Mesenchymal stem cell (in vitro differentiated cells and primary cell): ENCODE measurements at regions not wholly inside any gene's neighbourhood (a gene's known extent, or its start where the extent isn't known, plus 50 kb on each side); places are given as distances from the start of the nearest gene placed in this dataset.

Experiments
- DNase-seq: peaks from one replicate; pipeline ENCODE4 v3.0.0-alpha.2; 2013
- H2AFZ ChIP-seq: one replicate; pipeline ENCODE4 v1.6.1; 2013; ENCODE audit warnings: low read depth, mild to moderate bottlenecking, control low read depth, inconsistent platforms, low read length, moderate library complexity
- H2AK5ac ChIP-seq: 2 replicates; pipeline ENCODE4 v1.6.1; 2013; ENCODE audit warnings: low read length, moderate library complexity, mild to moderate bottlenecking, inconsistent platforms; ENCODE audit not compliant: severe bottlenecking
- H2BK120ac ChIP-seq: one replicate; pipeline ENCODE4 v1.6.1; 2013; ENCODE audit warnings: low read depth, mild to moderate bottlenecking, inconsistent platforms, low read length, moderate library complexity
- H2BK12ac ChIP-seq, 2 experiments: one replicate each; pipeline ENCODE4 v1.6.1; 2013; ENCODE audit warnings: inconsistent platforms in 2 of 2, low read length in 2 of 2, mild to moderate bottlenecking in 2 of 2, moderate library complexity in 2 of 2, control low read depth in 1 of 2
- H2BK15ac ChIP-seq: one replicate; pipeline ENCODE4 v1.6.1; 2013; ENCODE audit warnings: mild to moderate bottlenecking, low read depth, inconsistent platforms; ENCODE audit not compliant: poor library complexity, severe bottlenecking
- H2BK5ac ChIP-seq: 2 replicates; pipeline ENCODE4 v1.6.1; 2013; ENCODE audit warnings: low read depth, mild to moderate bottlenecking, low read length, control low read depth, inconsistent platforms; ENCODE audit not compliant: poor library complexity, severe bottlenecking
- H3K14ac ChIP-seq, 2 experiments: one replicate each; pipeline ENCODE4 v1.6.1; 2013; ENCODE audit warnings: inconsistent platforms in 2 of 2, low read length in 2 of 2, control low read depth in 1 of 2, mild to moderate bottlenecking in 1 of 2, moderate library complexity in 1 of 2
- H3K18ac ChIP-seq, 2 experiments: one replicate each; pipeline ENCODE4 v1.6.1; 2013; ENCODE audit warnings: inconsistent platforms in 2 of 2, low read length in 2 of 2, control low read depth in 1 of 2, low read depth in 1 of 2, mild to moderate bottlenecking in 1 of 2
- H3K23ac ChIP-seq, 2 experiments: one replicate each; pipeline ENCODE4 v1.6.1; 2013; ENCODE audit warnings: inconsistent platforms in 2 of 2, low read length in 2 of 2, mild to moderate bottlenecking in 2 of 2, moderate library complexity in 2 of 2, control low read depth in 1 of 2
- H3K27ac ChIP-seq: 2 replicates; pipeline ENCODE4 v1.5.1; 2013; ENCODE audit warnings: mild to moderate bottlenecking, moderate library complexity, low read length, control low read depth, inconsistent platforms; ENCODE audit not compliant: poor library complexity, severe bottlenecking
- H3K27me3 ChIP-seq, 2 experiments: 2 replicates each; pipeline versions ENCODE4 v1.6.1 to v1.7.0; 2013; ENCODE audit warnings: low read length in 2 of 2, mild to moderate bottlenecking in 2 of 2, moderate library complexity in 2 of 2, control low read depth in 1 of 2, inconsistent platforms in 1 of 2; ENCODE audit not compliant: control insufficient read depth in 1 of 2, insufficient read depth in 1 of 2
- H3K36me3 ChIP-seq, 2 experiments: 2 replicates each; pipeline versions ENCODE4 v1.6.1 to v1.7.0; 2013; ENCODE audit warnings: low read length in 2 of 2, control low read depth in 1 of 2, inconsistent platforms in 1 of 2, low read depth in 1 of 2, mild to moderate bottlenecking in 1 of 2; ENCODE audit not compliant: insufficient read depth in 2 of 2, control insufficient read depth in 1 of 2
- H3K4ac ChIP-seq, 2 experiments: one replicate each; pipeline ENCODE4 v1.6.1; 2013; ENCODE audit warnings: inconsistent platforms in 2 of 2, low read length in 2 of 2, mild to moderate bottlenecking in 2 of 2, moderate library complexity in 2 of 2, control low read depth in 1 of 2, low read depth in 1 of 2
- H3K4me1 ChIP-seq: 2 replicates; pipeline ENCODE4 v1.6.1; 2013; ENCODE audit warnings: low read depth, low read length, control low read depth; ENCODE audit not compliant: control insufficient read depth, insufficient read depth
- H3K4me2 ChIP-seq: 2 replicates; pipeline ENCODE4 v1.6.1; 2013; ENCODE audit warnings: low read length, mild to moderate bottlenecking, inconsistent platforms; ENCODE audit not compliant: poor library complexity, severe bottlenecking
- H3K4me3 ChIP-seq, 2 experiments: 2 replicates each; pipeline versions ENCODE4 v1.5.1 to v1.7.0; 2013; ENCODE audit warnings: low read length in 2 of 2, mild to moderate bottlenecking in 2 of 2, control low read depth in 1 of 2, low read depth in 1 of 2; ENCODE audit not compliant: insufficient read depth in 1 of 2
- H3K79me1 ChIP-seq: replicated peaks from 2 replicates; pipeline ENCODE4 v1.6.1; 2013; ENCODE audit warnings: mild to moderate bottlenecking, control low read depth, low read length, inconsistent platforms; ENCODE audit not compliant: poor library complexity, severe bottlenecking
- H3K9ac ChIP-seq: 2 replicates; pipeline ENCODE4 v1.7.0; 2013; ENCODE audit warnings: mild to moderate bottlenecking, low read length, moderate library complexity
- H3K9me3 ChIP-seq: 2 replicates; pipeline ENCODE4 v1.7.0; 2013; ENCODE audit warnings: mild to moderate bottlenecking, low read length; ENCODE audit not compliant: control insufficient read depth
- H4K8ac ChIP-seq: one replicate; pipeline ENCODE4 v1.6.1; 2013; ENCODE audit warnings: inconsistent platforms, mild to moderate bottlenecking, low read length, moderate library complexity
- H4K91ac ChIP-seq: one replicate; pipeline ENCODE4 v1.6.1; 2013; ENCODE audit warnings: mild to moderate bottlenecking, low read length, inconsistent platforms
- WGBS: methylation state at CpG from one replicate; pipeline ENCODE4 v1.1.7; 2013; ENCODE audit warnings: mixed read lengths; 5-methylcytosine and 5-hydroxymethylcytosine counted together

DNA sequence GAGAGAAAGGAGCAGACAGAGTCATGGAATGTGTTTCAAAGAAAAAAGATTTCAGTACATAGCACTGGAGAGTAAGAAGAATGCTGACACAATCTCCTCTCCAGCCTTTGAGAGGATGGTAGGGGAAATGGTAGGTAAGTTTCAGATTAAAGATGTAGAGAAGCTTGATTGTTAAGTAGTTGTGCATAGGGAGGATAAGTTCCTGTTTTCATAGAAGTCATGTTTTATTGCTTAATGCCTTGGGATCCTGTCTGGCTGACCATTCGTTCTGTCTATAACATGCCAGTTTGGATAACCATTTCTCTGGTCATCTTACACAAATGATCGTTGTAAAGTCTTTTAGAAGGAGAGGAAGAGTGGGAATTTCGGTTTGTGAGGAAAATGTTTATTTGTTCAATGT lies 95.7 kb upstream of the IGSF10 start:
- WGBS, result 75% methylated on average over 3 of the region's 3 CpGs
- Histone ChIP-seq H4K91ac (no peak overlapping the region), H3K4me2 (no peak overlapping the region), H3K4me3 (no peak overlapping the region), H3K36me3 (no peaks in the 10 kb centered on the region), H3K4me1 (no peaks in the 10 kb centered on the region), H2AK5ac (no peak overlapping the region), H3K9ac (no peak overlapping the region), H3K9me3 (no peaks in the 10 kb centered on the region), H3K14ac (no peak overlapping the region), H2BK5ac (no peak overlapping the region), H3K4ac (no peak overlapping the region), H4K8ac (no peak overlapping the region), H3K18ac (no peak overlapping the region), H2AFZ (no peak overlapping the region), H3K27ac (no peak overlapping the region), H2BK120ac (no peak overlapping the region), H3K27me3 (no peaks in the 10 kb centered on the region), H3K23ac (no peak overlapping the region), H2BK15ac (no peak overlapping the region), H3K79me1 (no peaks in the 10 kb centered on the region), H2BK12ac (no peak overlapping the region)
- no peak for DNase-seq

DNA sequence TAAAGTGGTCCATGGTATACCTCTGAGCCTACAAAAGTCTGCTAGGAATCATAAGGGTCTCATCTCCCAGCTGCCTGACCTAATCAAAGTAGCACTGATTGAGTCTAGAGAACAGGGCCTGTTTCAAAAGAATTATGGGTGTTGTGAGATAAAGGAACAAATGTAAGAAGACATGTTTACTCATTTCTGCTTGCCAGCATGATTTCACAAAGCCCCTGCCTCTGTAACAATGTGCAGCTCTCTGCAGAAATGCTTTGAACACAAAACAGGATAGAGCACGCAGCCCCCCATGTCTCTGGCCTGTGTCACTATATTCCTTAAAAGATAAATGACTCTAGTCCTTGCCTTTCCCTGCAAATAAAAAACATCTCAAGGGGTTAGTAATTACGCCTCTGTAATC lies 94.7 kb upstream of the IGSF10 start:
- Histone ChIP-seq H3K14ac (no peak overlapping the region), H2BK12ac (no peak overlapping the region), H3K9me3 (no peaks in the 10 kb centered on the region), H4K91ac (no peak overlapping the region), H3K36me3 (no peaks in the 10 kb centered on the region), H3K79me1 (no peaks in the 10 kb centered on the region), H2AK5ac (no peak overlapping the region), H2BK5ac (no peak overlapping the region), H3K27me3 (no peaks in the 10 kb centered on the region), H3K9ac (no peak overlapping the region), H2BK15ac (no peak overlapping the region), H3K4me2 (no peak overlapping the region), H4K8ac (no peak overlapping the region), H3K27ac (no peak overlapping the region), H3K18ac (no peak overlapping the region), H2AFZ (no peak overlapping the region), H3K4me1 (no peaks in the 10 kb centered on the region), H3K4me3 (no peak overlapping the region), H3K23ac (no peak overlapping the region), H3K4ac (no peak overlapping the region), H2BK120ac (no peak overlapping the region)
- DNase-seq, result no peak
- 58% methylated on average over 2 of the region's 2 CpGs for WGBS

DNA sequence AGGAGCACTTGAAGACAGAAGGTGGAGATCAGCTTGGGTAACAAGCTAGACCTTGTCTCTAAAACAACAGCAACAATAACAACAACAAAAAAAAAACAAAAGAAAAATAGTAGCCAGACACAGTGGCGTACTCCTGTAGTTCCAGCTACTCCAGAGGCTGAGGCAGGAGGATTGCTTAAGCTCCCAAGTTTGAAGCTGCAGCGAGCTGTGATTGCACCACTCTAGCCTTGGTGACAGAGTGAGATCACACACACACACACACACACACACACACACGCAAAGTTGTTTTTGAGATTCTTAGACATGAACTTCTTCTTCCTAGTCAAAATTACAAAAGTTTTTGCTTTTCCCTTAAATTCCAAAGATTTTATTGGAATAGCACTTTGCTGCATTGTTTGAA lies 93.0 kb upstream of the IGSF10 start:
- Histone ChIP-seq H2BK5ac (no peak overlapping the region), H3K14ac (no peak overlapping the region), H3K9ac (peak overlapping the region; percentile 13), H3K4ac (no peak overlapping the region), H3K18ac (no peak overlapping the region), H4K91ac (no peak overlapping the region), H3K9me3 (no peaks in the 10 kb centered on the region), H2BK15ac (no peak overlapping the region), H2BK12ac (no peak overlapping the region), H3K27ac (no peak overlapping the region), H2AFZ (no peak overlapping the region), H3K4me2 (no peak overlapping the region), H3K23ac (no peak overlapping the region), H3K27me3 (no peaks in the 10 kb centered on the region), H3K4me3 (no peak overlapping the region), H2BK120ac (no peak overlapping the region), H4K8ac (no peak overlapping the region), H3K36me3 (no peaks in the 10 kb centered on the region), H3K79me1 (no peaks in the 10 kb centered on the region), H3K4me1 (no peaks in the 10 kb centered on the region), H2AK5ac (no peak overlapping the region)
- WGBS, result 75% methylated on average over 3 of the region's 3 CpGs
- DNase-seq, result peak; percentile 64

DNA sequence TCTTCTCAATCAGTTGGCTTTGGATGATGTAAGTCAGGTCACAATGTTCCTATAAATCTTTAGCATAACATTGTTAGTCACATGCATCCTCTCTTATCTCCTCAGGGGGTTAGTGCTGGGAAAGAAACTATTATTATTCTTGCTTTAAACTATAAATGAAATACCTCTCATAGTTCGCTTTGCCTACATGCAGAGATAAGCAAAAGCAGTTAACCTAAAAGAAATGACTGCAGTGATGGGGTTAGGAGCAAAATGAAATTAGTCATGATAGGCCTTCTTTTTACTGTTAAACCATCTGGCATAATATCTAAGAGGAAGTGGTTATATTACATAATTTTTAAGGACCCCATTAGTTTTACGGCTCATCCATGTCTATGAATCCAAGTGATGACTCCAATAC lies 91.7 kb upstream of the IGSF10 start:
- H3K14ac ChIP-seq, result no peak overlapping the region
- H3K4me1 ChIP-seq, result no peaks in the 10 kb centered on the region
- H3K23ac ChIP-seq, result no peak overlapping the region
- no peaks in the 10 kb centered on the region for H3K36me3 ChIP-seq
- H4K91ac ChIP-seq, result no peak overlapping the region
- no peak for DNase-seq
- H3K27ac ChIP-seq, result no peak overlapping the region
- no peak overlapping the region for H4K8ac ChIP-seq
- H3K18ac ChIP-seq, result no peak overlapping the region
- H3K79me1 ChIP-seq, result no peaks in the 10 kb centered on the region
- no peak overlapping the region for H3K4me3 ChIP-seq
- H2BK15ac ChIP-seq, result no peak overlapping the region
- no peak overlapping the region for H2BK120ac ChIP-seq
- H3K9me3 ChIP-seq, result no peaks in the 10 kb centered on the region
- H3K4me2 ChIP-seq, result no peak overlapping the region
- H3K9ac ChIP-seq, result no peak overlapping the region
- H3K4ac ChIP-seq, result no peak overlapping the region
- no peak overlapping the region for H2AFZ ChIP-seq
- no peak overlapping the region for H2BK12ac ChIP-seq
- no CpG with 5 or more reads among the region's 2 CpGs for WGBS
- H2AK5ac ChIP-seq, result no peak overlapping the region
- H3K27me3 ChIP-seq, result no peaks in the 10 kb centered on the region
- no peak overlapping the region for H2BK5ac ChIP-seq
